Ishikawa (cell line): ENCODE measurements at regions not wholly inside any gene's neighbourhood (a gene's known extent, or its start where the extent isn't known, plus 50 kb on each side); places are given as distances from the start of the nearest gene placed in this dataset.

Experiments used
- CEBPB ChIP-seq: IDR thresholded peaks from 2 replicates; pipeline ENCODE4 v1.6.1; 2012
- CREB1 ChIP-seq: IDR thresholded peaks from 2 replicates; pipeline ENCODE4 v1.6.1; 2012; ENCODE audit warnings: low read depth
- EGR1 ChIP-seq: IDR thresholded peaks from 2 replicates; pipeline ENCODE4 v1.6.1; 2012
- EP300 ChIP-seq: IDR thresholded peaks from 2 replicates; pipeline ENCODE4 v1.6.1; 2012; ENCODE audit warnings: borderline replicate concordance
- FOXM1 ChIP-seq: IDR thresholded peaks from 2 replicates; pipeline ENCODE4 v1.6.1; 2012; ENCODE audit warnings: low read depth, borderline replicate concordance
- NFIC ChIP-seq: IDR thresholded peaks from 2 replicates; pipeline ENCODE4 v1.6.1; 2012
- RAD21 ChIP-seq: IDR thresholded peaks from 2 replicates; pipeline ENCODE4 v1.6.1; 2012; ENCODE audit warnings: low read depth
- REST ChIP-seq: IDR thresholded peaks from 2 replicates; pipeline ENCODE4 v1.6.1; 2012; ENCODE audit warnings: low read depth, mild to moderate bottlenecking
- TAF1 ChIP-seq: IDR thresholded peaks from 2 replicates; pipeline ENCODE4 v1.6.1; 2012; ENCODE audit warnings: low read depth, mild to moderate bottlenecking
- TCF12 ChIP-seq: IDR thresholded peaks from 2 replicates; pipeline ENCODE4 v1.6.1; 2012; ENCODE audit warnings: low read depth
- TEAD4 ChIP-seq: IDR thresholded peaks from 2 replicates; pipeline ENCODE4 v1.6.1; 2012
- YY1 ChIP-seq: IDR thresholded peaks from 2 replicates; pipeline ENCODE4 v1.6.1; 2012; ENCODE audit warnings: low read depth
- ZBTB7A ChIP-seq: IDR thresholded peaks from 2 replicates; pipeline ENCODE4 v1.6.1; 2012; ENCODE audit warnings: low read depth
- TF ChIP-seq, protein P1 (sequence below): IDR thresholded peaks from 2 replicates; pipeline ENCODE4 v1.6.1; 2012
- TF ChIP-seq, protein P2 (sequence below): IDR thresholded peaks from 2 replicates; pipeline ENCODE4 v1.6.1; 2012

- no peak for TF ChIP-seq REST
These were observed 73.1 kb downstream of the KCTD12 start for GRCh38 chr13:76813000-76813691.

DNA sequence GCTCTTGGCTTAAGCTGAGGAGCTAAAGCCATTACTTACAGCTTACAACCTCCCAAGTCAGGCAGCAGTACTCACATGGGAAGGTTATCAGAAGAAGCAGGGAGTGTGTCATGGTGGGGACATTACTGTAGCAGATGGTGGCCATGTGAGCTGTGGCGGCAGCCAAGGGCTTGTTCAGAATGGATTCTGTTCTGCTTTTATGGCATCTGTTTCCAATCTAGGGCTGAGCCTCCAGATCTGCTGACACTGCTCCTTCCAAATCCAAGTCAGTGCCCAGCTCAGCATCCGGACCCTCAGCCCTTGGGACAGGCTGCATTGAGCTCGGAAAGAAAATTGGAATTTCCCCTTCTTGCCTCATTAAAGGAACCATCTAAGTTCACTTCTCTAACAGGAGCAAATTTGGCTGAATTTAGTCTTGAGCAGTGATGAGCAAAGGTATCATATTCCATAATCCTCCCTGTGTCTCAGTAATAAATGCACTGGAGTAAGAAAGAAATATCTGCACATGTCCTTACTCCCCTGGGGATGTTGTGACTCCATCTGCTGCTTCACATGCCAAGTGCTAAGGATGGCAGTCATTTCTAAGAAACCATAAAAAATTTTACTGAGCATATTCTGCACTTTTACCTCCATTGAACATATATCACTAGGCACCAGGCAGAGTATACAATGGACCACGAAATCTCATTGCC is 73.9 kb downstream of the KCTD12 start:
- TF ChIP-seq ZBTB7A = no peak
- no peak for TF ChIP-seq FOXM1
- no peak for TF ChIP-seq REST
- no peak for TF ChIP-seq NFIC
- no peak for TF ChIP-seq EP300
- TF ChIP-seq CREB1 = no peak
- TF ChIP-seq, protein P1, sequence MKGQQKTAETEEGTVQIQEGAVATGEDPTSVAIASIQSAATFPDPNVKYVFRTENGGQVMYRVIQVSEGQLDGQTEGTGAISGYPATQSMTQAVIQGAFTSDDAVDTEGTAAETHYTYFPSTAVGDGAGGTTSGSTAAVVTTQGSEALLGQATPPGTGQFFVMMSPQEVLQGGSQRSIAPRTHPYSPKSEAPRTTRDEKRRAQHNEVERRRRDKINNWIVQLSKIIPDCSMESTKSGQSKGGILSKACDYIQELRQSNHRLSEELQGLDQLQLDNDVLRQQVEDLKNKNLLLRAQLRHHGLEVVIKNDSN = no peak
- no peak for TF ChIP-seq TEAD4
- no peak for TF ChIP-seq CEBPB
- no peak for TF ChIP-seq TCF12
- TF ChIP-seq, protein P2, sequence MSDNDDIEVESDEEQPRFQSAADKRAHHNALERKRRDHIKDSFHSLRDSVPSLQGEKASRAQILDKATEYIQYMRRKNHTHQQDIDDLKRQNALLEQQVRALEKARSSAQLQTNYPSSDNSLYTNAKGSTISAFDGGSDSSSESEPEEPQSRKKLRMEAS = no peak
- no peak for TF ChIP-seq YY1

GRCh38 chr13:76809389-76809788 is 76.8 kb downstream of the KCTD12 start:
- TF ChIP-seq, protein P2 = no peak
- no peak for TF ChIP-seq YY1
- no peak for TF ChIP-seq CEBPB
- TF ChIP-seq, protein P1 = no peak
- TF ChIP-seq TCF12 = no peak
- TF ChIP-seq TAF1 = no peak
- no peak for TF ChIP-seq EGR1
- no peak for TF ChIP-seq FOXM1
- no peak for TF ChIP-seq ZBTB7A

GRCh38 chr13:76808927-76809326 is 77.3 kb downstream of the KCTD12 start:
- no peak for TF ChIP-seq REST
- no peak for TF ChIP-seq NFIC
- TF ChIP-seq, protein P1 = no peak
- no peak for TF ChIP-seq FOXM1
- no peak for TF ChIP-seq TCF12
- TF ChIP-seq YY1 = no peak
- no peak for TF ChIP-seq EP300
- TF ChIP-seq CEBPB = no peak
- no peak for TF ChIP-seq TAF1
- TF ChIP-seq RAD21 = no peak
- TF ChIP-seq, protein P2 = no peak
- no peak for TF ChIP-seq EGR1
- no peak for TF ChIP-seq CREB1
- TF ChIP-seq ZBTB7A = no peak
- no peak for TF ChIP-seq TEAD4
